Thoracic aorta (tissue), 2 donors: ENCODE measurements at regions not wholly inside any gene's neighbourhood (a gene's known extent, or its start where the extent isn't known, plus 50 kb on each side); places are given as distances from the start of the nearest gene placed in this dataset.

Experiments
- ATAC-seq: fragments of 150-250 bp; one replicate; pipeline ENCODE4 v1.8.0; 2017; ENCODE audit warnings: low read depth; ENCODE audit not compliant: insufficient number of reproducible peaks, low FRiP score
- DNase-seq: peaks from one replicate; pipeline ENCODE4 v3.0.0-alpha.2; 2020; ENCODE audit warnings: low spot score
- H3K27ac ChIP-seq, 2 donors: fragments of 200-600 bp; sonication (generic); 1 replicate in 1 of 2; 2 replicates in 1 of 2; pipeline ENCODE4 v1.5.1; 2016; ENCODE audit warnings: mild to moderate bottlenecking in 2 of 2, moderate library complexity in 2 of 2
- H3K27me3 ChIP-seq: fragments of 200-600 bp; sonication (generic); replicated peaks from 2 replicates; pipeline ENCODE4 v1.6.0; 2016; ENCODE audit warnings: mild to moderate bottlenecking; ENCODE audit not compliant: insufficient read depth
- H3K36me3 ChIP-seq: fragments of 200-600 bp; sonication (generic); one replicate; pipeline ENCODE4 v1.5.1; 2016
- H3K4me1 ChIP-seq, 2 donors: fragments of 200-600 bp; sonication (generic); 1 replicate in 1 of 2; 2 replicates in 1 of 2; pipeline versions ENCODE4 v1.5.1 to v1.6.0; 2016; ENCODE audit warnings: low read depth in 2 of 2, mild to moderate bottlenecking in 1 of 2; ENCODE audit not compliant: control insufficient read depth in 1 of 2
- H3K4me3 ChIP-seq: fragments of 200-600 bp; sonication (generic); 2 replicates; pipeline ENCODE4 v1.5.1; 2016; ENCODE audit warnings: mild to moderate bottlenecking
- H3K9me3 ChIP-seq: fragments of 200-600 bp; sonication (generic); 2 replicates; pipeline ENCODE4 v1.5.1; 2016
- TF ChIP-seq, protein P1 (sequence below): fragments of 200-600 bp; sonication (generic); IDR thresholded peaks from one replicate; pipeline ENCODE4 v1.5.1; 2019; ENCODE audit warnings: antibody characterized with exemption

DNA sequence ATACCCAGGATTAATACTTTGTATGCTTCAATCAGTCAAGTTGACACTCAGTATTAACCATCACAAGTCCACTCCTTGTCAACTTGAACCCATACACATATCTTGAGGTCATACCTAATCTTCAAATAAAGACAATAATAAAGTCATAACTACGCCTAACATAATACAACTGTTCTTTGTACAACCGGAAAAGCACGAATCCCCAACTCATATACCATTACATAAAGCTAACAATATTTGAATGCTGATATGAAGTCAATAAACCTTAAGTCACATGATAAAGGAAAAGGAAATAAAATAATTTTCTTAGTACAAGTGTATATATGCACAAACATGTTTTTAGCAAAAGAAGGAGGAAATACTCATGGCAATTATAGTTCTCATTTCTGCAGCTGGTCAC is 770.6 kb upstream of the GYPC start:
- TF ChIP-seq, protein P1, sequence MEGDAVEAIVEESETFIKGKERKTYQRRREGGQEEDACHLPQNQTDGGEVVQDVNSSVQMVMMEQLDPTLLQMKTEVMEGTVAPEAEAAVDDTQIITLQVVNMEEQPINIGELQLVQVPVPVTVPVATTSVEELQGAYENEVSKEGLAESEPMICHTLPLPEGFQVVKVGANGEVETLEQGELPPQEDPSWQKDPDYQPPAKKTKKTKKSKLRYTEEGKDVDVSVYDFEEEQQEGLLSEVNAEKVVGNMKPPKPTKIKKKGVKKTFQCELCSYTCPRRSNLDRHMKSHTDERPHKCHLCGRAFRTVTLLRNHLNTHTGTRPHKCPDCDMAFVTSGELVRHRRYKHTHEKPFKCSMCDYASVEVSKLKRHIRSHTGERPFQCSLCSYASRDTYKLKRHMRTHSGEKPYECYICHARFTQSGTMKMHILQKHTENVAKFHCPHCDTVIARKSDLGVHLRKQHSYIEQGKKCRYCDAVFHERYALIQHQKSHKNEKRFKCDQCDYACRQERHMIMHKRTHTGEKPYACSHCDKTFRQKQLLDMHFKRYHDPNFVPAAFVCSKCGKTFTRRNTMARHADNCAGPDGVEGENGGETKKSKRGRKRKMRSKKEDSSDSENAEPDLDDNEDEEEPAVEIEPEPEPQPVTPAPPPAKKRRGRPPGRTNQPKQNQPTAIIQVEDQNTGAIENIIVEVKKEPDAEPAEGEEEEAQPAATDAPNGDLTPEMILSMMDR = no peak
- H3K36me3 ChIP-seq = no peaks in the 10 kb centered on the region

DNA sequence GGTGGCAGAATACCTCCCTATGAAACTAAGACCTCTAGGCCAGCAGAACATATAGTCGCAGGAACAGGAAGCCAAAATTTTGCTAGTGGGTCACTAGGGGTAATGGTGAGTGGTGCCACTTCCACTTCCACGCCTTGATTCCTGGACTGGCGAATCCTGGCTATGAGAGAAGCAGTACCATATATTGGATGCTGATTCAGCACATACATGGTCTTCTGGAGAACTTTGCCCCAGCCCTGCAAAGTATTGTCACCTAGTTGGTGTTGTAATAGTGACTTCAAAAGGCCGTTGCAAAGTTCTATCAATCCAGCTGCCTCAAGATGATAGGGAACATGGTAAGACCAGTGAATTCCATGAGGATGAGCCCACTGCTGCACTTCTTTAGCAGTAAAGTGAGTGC is 769.8 kb upstream of the GYPC start:
- TF ChIP-seq, protein P1 = no peak
- Histone ChIP-seq H3K27me3 (no peaks in the 10 kb centered on the region), H3K27ac (no peak overlapping the region), H3K36me3 (no peaks in the 10 kb centered on the region), H3K4me3 (no peak overlapping the region), H3K9me3 (peaks cover 12% of the 10 kb centered on the region), H3K4me1 (no peaks in the 10 kb centered on the region)
- ATAC-seq (no peak), DNase-seq (no peak)

More for the DNA sequence above, 770.6 kb upstream of the GYPC start:
- no peak for ATAC-seq
- Histone ChIP-seq H3K27ac (no peak overlapping the region), H3K9me3 (peaks cover 8% of the 10 kb centered on the region), H3K4me3 (no peak overlapping the region), H3K4me1 (no peaks in the 10 kb centered on the region), H3K27me3 (no peaks in the 10 kb centered on the region)
- DNase-seq = no peak

DNA sequence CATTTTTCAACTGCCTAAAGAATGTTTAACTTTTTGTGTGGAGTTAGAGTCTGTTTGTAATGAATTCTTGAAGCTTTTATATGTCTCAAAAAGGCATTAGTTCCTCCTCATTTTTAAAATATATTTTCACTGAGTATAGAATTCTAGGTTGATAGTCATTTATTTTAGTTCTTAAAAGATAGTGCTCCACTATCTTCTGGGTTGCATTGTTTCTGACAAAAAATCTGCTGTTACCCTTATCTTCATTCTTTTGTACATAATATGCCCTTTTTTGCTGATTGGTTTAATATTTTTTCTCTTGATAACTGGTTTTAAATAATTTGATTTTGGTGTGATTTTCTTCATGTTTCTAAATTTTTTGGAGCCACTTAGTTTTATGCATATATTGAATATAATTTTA is 754.7 kb upstream of the GYPC start:
- DNase-seq (no peak), ATAC-seq (no peak)
- H3K4me1 ChIP-seq = no peaks in the 10 kb centered on the region

DNA sequence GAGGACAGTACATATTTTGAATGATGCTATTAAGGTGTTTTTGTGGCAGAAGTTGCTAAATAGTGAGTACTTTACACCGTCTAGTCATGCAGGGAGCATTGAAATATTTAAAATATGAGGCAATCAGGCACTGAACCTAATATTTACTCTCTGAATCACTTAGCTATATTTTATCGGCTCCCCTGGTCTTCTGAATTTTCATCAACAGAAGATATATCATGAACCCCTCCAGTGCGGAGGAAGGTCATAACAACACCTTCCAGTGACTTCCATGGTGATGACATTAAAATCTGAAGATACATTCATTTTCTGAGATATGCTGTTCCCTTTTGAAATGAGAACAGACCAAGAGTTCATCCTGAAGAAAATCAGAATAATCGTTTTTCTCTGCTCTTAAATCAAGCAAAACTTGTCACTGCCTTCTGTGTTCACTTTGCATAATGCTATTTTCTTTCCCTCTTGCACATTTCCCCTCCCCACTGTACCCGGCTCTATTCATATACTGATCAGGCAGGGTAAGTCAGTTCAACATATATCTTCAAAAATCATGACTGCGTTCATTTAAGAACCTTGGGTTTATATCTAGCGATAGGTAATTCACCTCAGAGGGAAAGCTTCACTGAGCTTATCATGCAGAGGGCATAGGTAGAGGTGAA is 729.9 kb upstream of the GYPC start:
- H3K27ac ChIP-seq = no peak overlapping the region
- DNase-seq = no peak
- no peaks in the 10 kb centered on the region for H3K9me3 ChIP-seq
- no peaks in the 10 kb centered on the region for H3K27me3 ChIP-seq
- TF ChIP-seq, protein P1 = no peak
- H3K36me3 ChIP-seq = no peaks in the 10 kb centered on the region
- H3K4me3 ChIP-seq = no peak overlapping the region
- no peak for ATAC-seq
- no peaks in the 10 kb centered on the region for H3K4me1 ChIP-seq

More for the DNA sequence above, 754.7 kb upstream of the GYPC start:
- TF ChIP-seq, protein P1 = no peak
- no peaks in the 10 kb centered on the region for H3K36me3 ChIP-seq
- H3K9me3 ChIP-seq = no peaks in the 10 kb centered on the region
- no peak overlapping the region for H3K4me3 ChIP-seq
- H3K27me3 ChIP-seq = no peaks in the 10 kb centered on the region
- no peak overlapping the region for H3K27ac ChIP-seq

DNA sequence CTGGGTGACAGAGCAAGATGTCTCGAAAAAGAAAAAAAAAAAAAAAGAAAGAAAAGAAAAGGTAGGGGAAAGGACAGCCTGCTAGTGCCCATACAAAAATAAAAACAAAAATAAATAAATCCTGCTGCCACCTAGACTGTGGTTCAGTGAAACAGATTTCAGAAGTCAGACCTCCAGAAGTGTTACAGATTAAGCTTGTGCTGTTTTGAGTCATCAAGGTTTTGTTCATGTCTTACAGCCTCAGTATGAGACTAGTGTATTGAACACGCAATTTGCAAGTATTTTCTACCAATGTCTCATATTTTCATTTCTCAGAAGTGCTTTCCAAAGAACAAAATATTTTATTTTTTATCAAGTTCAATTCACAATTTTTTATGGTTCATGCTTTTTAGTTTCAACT is 720.4 kb upstream of the GYPC start:
- H3K4me1 ChIP-seq = no peaks in the 10 kb centered on the region
- no peak for DNase-seq
- H3K27ac ChIP-seq = no peak overlapping the region
- ATAC-seq = no peak
- H3K9me3 ChIP-seq = no peaks in the 10 kb centered on the region
- H3K36me3 ChIP-seq = no peaks in the 10 kb centered on the region
- H3K4me3 ChIP-seq = no peak overlapping the region
- TF ChIP-seq, protein P1 = no peak
- H3K27me3 ChIP-seq = no peaks in the 10 kb centered on the region
